ENCODE measurements at regions not wholly inside any gene's neighbourhood (a gene's known extent, or its start where the extent isn't known, plus 50 kb on each side); places are given as distances from the start of the nearest gene placed in this dataset.

GRCh38 chr7:128155100-128155740, 85.9 kb upstream of the LEP start:
- H3K9me3 Mint-ChIP-seq, result no peaks in the 10 kb centered on the region
- peak; percentile 73 to 90 (median 89) for ATAC-seq

GRCh38 chr7:128157906-128158305, 83.2 kb upstream of the LEP start:
- ATAC-seq, result no peak
- Mint-ChIP-seq H3K36me3 (no peaks in the 10 kb centered on the region), H3K9me3 (no peaks in the 10 kb centered on the region), H3K27me3 (ENCODE audit: low read depth in 2 of 2) (peaks cover 29 to 48% of the 10 kb centered on the region in 2 donors), H3K4me1 (peaks cover 9 to 13% of the 10 kb centered on the region in 2 donors), H3K27ac (no peak overlapping the region), H3K4me3 (no peak overlapping the region)
- Histone ChIP-seq H3K36me3 (ENCODE audit: control insufficient read depth, insufficient read depth, low read length) (no peaks in the 10 kb centered on the region), H3K4me1 (ENCODE audit: control insufficient read depth, insufficient read depth, low read length) (no peaks in the 10 kb centered on the region), H3K9me3 (ENCODE audit: control insufficient read depth, insufficient read depth, low read length) (no peaks in the 10 kb centered on the region), H3K27ac (ENCODE audit: low read length) (no peak overlapping the region), H3K27me3 (ENCODE audit: control insufficient read depth, insufficient read depth, low read length) (no peaks in the 10 kb centered on the region), H3K4me3 (ENCODE audit: low read length) (no peak overlapping the region)
- DNase-seq, result no peak
- intact Hi-C loops (cut with micrococcal nuclease), result no loop called here
- no peak for TF ChIP-seq CTCF (IDR thresholded peaks at IDR 0.05)
- whole genome bisulfite sequencing (ENCODE audit: insufficient coverage), result 89% methylated on average over 7 of the region's 7 CpGs

More at GRCh38 chr7:128155100-128155740, 85.9 kb upstream of the LEP start:
- H3K9me3 ChIP-seq (ENCODE audit: control insufficient read depth, insufficient read depth, low read length), result no peaks in the 10 kb centered on the region
- intact Hi-C loops (cut with micrococcal nuclease), result no loop called here
- H3K36me3 ChIP-seq (ENCODE audit: control insufficient read depth, insufficient read depth, low read length), result no peaks in the 10 kb centered on the region
- Mint-ChIP-seq H3K27me3 (ENCODE audit: low read depth in 2 of 2) (peaks cover 26 to 47% of the 10 kb centered on the region in 2 donors), H3K36me3 (no peaks in the 10 kb centered on the region), H3K4me1 (peaks cover 9 to 13% of the 10 kb centered on the region in 2 donors), H3K4me3 (no peak overlapping the region), H3K27ac (peak overlapping the region in 1 of 2 donors; percentile 25)
- TF ChIP-seq CTCF (IDR thresholded peaks at IDR 0.05), result no peak
- WGBS (ENCODE audit: insufficient coverage), result 82% methylated on average over 11 of the region's 12 CpGs
- H3K27me3 ChIP-seq (ENCODE audit: control insufficient read depth, insufficient read depth, low read length), result no peaks in the 10 kb centered on the region
- H3K27ac ChIP-seq (ENCODE audit: low read length), result no peak overlapping the region
- no peak overlapping the region for H3K4me3 ChIP-seq (ENCODE audit: low read length)
- DNase-seq, result no peak
- no peaks in the 10 kb centered on the region for H3K4me1 ChIP-seq (ENCODE audit: control insufficient read depth, insufficient read depth, low read length)

- H3K36me3 Mint-ChIP-seq, result no peaks in the 10 kb centered on the region
- 89% methylated on average over 3 of the region's 3 CpGs for WGBS (ENCODE audit: insufficient coverage)
- Histone ChIP-seq H3K4me1 (ENCODE audit: control insufficient read depth, insufficient read depth, low read length) (no peaks in the 10 kb centered on the region), H3K4me3 (ENCODE audit: low read length) (no peak overlapping the region), H3K27me3 (ENCODE audit: control insufficient read depth, insufficient read depth, low read length) (no peaks in the 10 kb centered on the region), H3K27ac (ENCODE audit: low read length) (no peak overlapping the region), H3K9me3 (ENCODE audit: control insufficient read depth, insufficient read depth, low read length) (no peaks in the 10 kb centered on the region), H3K36me3 (ENCODE audit: control insufficient read depth, insufficient read depth, low read length) (no peaks in the 10 kb centered on the region)
- H3K4me3 Mint-ChIP-seq, result no peak overlapping the region
- no peak overlapping the region for H3K27ac Mint-ChIP-seq
- no peak for TF ChIP-seq CTCF (IDR thresholded peaks at IDR 0.05)
- H3K27me3 Mint-ChIP-seq (ENCODE audit: low read depth in 2 of 2), result peaks cover 30 to 53% of the 10 kb centered on the region in 2 donors
- DNase-seq (no peak), ATAC-seq (no peak)
- intact Hi-C loops (cut with micrococcal nuclease), result no loop called here
- no peaks in the 10 kb centered on the region for H3K9me3 Mint-ChIP-seq
- peaks cover 9 to 13% of the 10 kb centered on the region in 2 donors for H3K4me1 Mint-ChIP-seq
These were observed 82.7 kb upstream of the LEP start for GRCh38 chr7:128158370-128158769.

- H3K36me3 Mint-ChIP-seq, result no peaks in the 10 kb centered on the region
- no peaks in the 10 kb centered on the region for H3K36me3 ChIP-seq (ENCODE audit: control insufficient read depth, insufficient read depth, low read length)
- no peak overlapping the region for H3K27ac ChIP-seq (ENCODE audit: low read length)
- TF ChIP-seq CTCF (IDR thresholded peaks at IDR 0.05), result no peak
- intact Hi-C loops (cut with micrococcal nuclease), result no loop called here
- no peaks in the 10 kb centered on the region for H3K9me3 Mint-ChIP-seq
- H3K27me3 Mint-ChIP-seq (ENCODE audit: low read depth in 2 of 2), result peaks cover 31 to 64% of the 10 kb centered on the region in 2 donors
- no peaks in the 10 kb centered on the region for H3K9me3 ChIP-seq (ENCODE audit: control insufficient read depth, insufficient read depth, low read length)
- H3K27me3 ChIP-seq (ENCODE audit: control insufficient read depth, insufficient read depth, low read length), result peaks cover 6% of the 10 kb centered on the region
- ATAC-seq (no peak), DNase-seq (no peak)
- no peak overlapping the region for H3K4me3 ChIP-seq (ENCODE audit: low read length)
- WGBS (ENCODE audit: insufficient coverage), result 68% methylated on average over 5 of the region's 6 CpGs
- H3K4me3 Mint-ChIP-seq, result no peak overlapping the region
- H3K27ac Mint-ChIP-seq, result no peak overlapping the region
- H3K4me1 Mint-ChIP-seq, result peaks cover 5% of the 10 kb centered on the region in 2 donors
- no peaks in the 10 kb centered on the region for H3K4me1 ChIP-seq (ENCODE audit: control insufficient read depth, insufficient read depth, low read length)
These were observed 80.8 kb upstream of the LEP start for GRCh38 chr7:128160296-128160695.

Measured in natural killer cell (primary cell).